ENCODE measurements at regions not wholly inside any gene's neighbourhood (a gene's known extent, or its start where the extent isn't known, plus 50 kb on each side); places are given as distances from the start of the nearest gene placed in this dataset.

- TF ChIP-seq CTCF (conservative IDR thresholded peaks at IDR 0.05) (no peak), EZH2 (IDR thresholded peaks at IDR 0.05; ENCODE audit: low read depth) (no peak)
These were observed 192.0 kb downstream of the SMIM20 start for GRCh38 chr4:26105815-26106699.

Measured in PC-9 (cell line).